Uterus (tissue), 2 donors: ENCODE measurements at regions not wholly inside any gene's neighbourhood (a gene's known extent, or its start where the extent isn't known, plus 50 kb on each side); places are given as distances from the start of the nearest gene placed in this dataset.

Experiments
- CTCF ChIP-seq, 4 experiments: fragments of 200-600 bp in 2 of 4; fragments of 450-650 bp in 2 of 4; sonication (generic) in 2 of 4; IDR thresholded peaks; one replicate each; pipeline ENCODE4 v1.5.1; 2016 to 2019; ENCODE audit warnings: antibody characterized with exemption in 4 of 4, mild to moderate bottlenecking in 2 of 4, moderate library complexity in 1 of 4
- POLR2A ChIP-seq, 2 donors: fragments of 450-650 bp; IDR thresholded peaks; one replicate each; pipeline ENCODE4 v1.6.1; 2016; ENCODE audit warnings: antibody characterized with exemption in 2 of 2, mild to moderate bottlenecking in 1 of 2, moderate library complexity in 1 of 2

DNA sequence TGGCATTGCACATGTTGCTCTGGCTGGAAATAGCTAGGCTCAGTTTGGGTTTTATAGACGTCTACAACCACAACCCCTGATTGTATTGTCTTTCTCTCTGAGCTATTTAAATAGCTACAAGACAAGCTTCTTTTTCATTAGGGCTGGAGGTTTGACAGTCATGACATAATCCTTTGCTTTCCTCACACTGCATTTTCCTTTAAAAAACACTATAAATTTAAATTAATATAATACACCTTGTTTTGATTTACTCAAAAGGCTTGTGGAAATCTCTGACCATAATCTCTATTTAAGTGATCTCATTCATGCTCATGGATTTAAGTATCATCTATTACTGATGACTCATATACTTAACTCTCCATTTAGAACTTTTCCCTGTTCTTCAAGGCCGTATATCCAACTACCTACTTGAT is 50.4 kb upstream of the PTGFR start:
- no peak for TF ChIP-seq CTCF (IDR thresholded peaks at IDR 0.05)
- TF ChIP-seq POLR2A (IDR thresholded peaks at IDR 0.05), result no peak
